ENCODE measurements at regions not wholly inside any gene's neighbourhood (a gene's known extent, or its start where the extent isn't known, plus 50 kb on each side); places are given as distances from the start of the nearest gene placed in this dataset.
"Not testable (repeated sequence)": the region's sequence is repeated elsewhere in the genome, so short reads cannot be mapped to it uniquely, and the experiment has no call there.

GRCh38 chr18:7178568-7178967, 52.3 kb upstream of the LRRC30 start:
- not testable (repeated sequence) for TF ChIP-seq CTCF (IDR thresholded peaks at IDR 0.05; ENCODE audit: insufficient read depth, low read depth, low read length); EZH2 (IDR thresholded peaks at IDR 0.05; ENCODE audit: insufficient read depth, low read length)

Data from astrocyte (in vitro differentiated cells and primary cell).